ENCODE measurements at regions not wholly inside any gene's neighbourhood (a gene's known extent, or its start where the extent isn't known, plus 50 kb on each side); places are given as distances from the start of the nearest gene placed in this dataset.

DNA sequence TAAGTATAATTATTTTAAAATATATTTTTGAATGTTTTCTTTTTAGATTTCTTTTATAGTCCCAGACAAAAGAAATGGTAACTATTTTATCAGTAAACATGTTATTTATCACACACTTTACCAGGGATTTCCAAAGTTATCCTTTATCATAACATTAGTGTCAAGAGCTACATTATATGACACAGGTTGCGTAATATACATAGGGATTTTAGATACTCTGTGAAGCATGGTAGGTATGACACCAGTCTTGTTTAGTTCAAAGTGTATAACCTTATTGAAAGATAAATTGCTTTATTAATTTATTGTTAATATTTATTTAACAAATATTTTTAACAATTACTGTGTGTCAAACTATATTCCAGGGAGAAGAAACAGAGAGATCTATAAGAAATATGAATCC, 163.3 kb upstream of the PABPC4L start:
- Histone ChIP-seq H3K27ac (ENCODE audit: low read depth, low read length) (no peak overlapping the region), H3K4me2 (ENCODE audit: low read depth, low read length, poor library complexity, severe bottlenecking) (no peak overlapping the region), H2AFZ (ENCODE audit: low read depth, low read length, severe bottlenecking) (no peak overlapping the region), H3K79me2 (ENCODE audit: insufficient read depth, low read length) (no peaks in the 10 kb centered on the region), H3K27me3 (ENCODE audit: low read length) (no peaks in the 10 kb centered on the region), H3K9me3 (ENCODE audit: insufficient read depth, low read length) (no peaks in the 10 kb centered on the region), H3F3A (ENCODE audit: insufficient read depth) (no peaks in the 10 kb centered on the region), H3K9me2 (replicated peaks; ENCODE audit: insufficient read depth, low read length) (no peaks in the 10 kb centered on the region), H4K20me1 (ENCODE audit: low read depth, low read length) (no peaks in the 10 kb centered on the region), H3K36me3 (ENCODE audit: low read length) (no peaks in the 10 kb centered on the region), H3K9ac (ENCODE audit: low read length) (no peak overlapping the region), H3K4me3 (ENCODE audit: insufficient read depth, low read length, poor library complexity, severe bottlenecking) (no peak overlapping the region)
- no peak for TF ChIP-seq EZH2phosphoT487 (conservative IDR thresholded peaks at IDR 0.05; ENCODE audit: low read length)
- TF ChIP-seq, protein P1, sequence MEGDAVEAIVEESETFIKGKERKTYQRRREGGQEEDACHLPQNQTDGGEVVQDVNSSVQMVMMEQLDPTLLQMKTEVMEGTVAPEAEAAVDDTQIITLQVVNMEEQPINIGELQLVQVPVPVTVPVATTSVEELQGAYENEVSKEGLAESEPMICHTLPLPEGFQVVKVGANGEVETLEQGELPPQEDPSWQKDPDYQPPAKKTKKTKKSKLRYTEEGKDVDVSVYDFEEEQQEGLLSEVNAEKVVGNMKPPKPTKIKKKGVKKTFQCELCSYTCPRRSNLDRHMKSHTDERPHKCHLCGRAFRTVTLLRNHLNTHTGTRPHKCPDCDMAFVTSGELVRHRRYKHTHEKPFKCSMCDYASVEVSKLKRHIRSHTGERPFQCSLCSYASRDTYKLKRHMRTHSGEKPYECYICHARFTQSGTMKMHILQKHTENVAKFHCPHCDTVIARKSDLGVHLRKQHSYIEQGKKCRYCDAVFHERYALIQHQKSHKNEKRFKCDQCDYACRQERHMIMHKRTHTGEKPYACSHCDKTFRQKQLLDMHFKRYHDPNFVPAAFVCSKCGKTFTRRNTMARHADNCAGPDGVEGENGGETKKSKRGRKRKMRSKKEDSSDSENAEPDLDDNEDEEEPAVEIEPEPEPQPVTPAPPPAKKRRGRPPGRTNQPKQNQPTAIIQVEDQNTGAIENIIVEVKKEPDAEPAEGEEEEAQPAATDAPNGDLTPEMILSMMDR (IDR thresholded peaks at IDR 0.05; ENCODE audit: insufficient read depth, low read length, poor library complexity, severe bottlenecking) = no peak

DNA sequence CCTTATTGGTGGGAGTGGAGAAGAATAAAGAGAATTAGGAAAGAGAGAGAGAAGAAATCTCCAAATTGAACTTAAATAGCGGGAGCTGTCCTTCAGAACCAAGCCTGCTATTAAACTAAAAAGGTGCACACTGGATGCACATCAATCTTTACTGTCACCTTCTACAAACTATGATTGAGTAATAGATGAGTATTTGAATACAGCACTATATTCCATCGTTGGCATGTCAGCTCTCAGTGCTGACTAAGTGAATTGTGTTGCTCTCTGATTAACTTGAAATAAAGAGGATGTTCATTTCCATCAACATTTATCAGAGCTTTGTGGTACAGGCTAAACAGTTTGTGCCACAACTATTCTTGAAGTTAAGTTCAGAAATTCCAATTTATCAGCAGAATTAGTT, 143.7 kb upstream of the PABPC4L start:
- Histone ChIP-seq H3K27me3 (ENCODE audit: low read length) (no peaks in the 10 kb centered on the region), H3K36me3 (ENCODE audit: low read length) (no peaks in the 10 kb centered on the region), H3K9ac (ENCODE audit: low read length) (no peak overlapping the region), H3K27ac (ENCODE audit: low read depth, low read length) (no peak overlapping the region), H3K9me2 (replicated peaks; ENCODE audit: insufficient read depth, low read length) (no peaks in the 10 kb centered on the region), H4K20me1 (ENCODE audit: low read depth, low read length) (no peaks in the 10 kb centered on the region), H3K4me3 (ENCODE audit: insufficient read depth, low read length, poor library complexity, severe bottlenecking) (no peak overlapping the region), H3K4me2 (ENCODE audit: low read depth, low read length, poor library complexity, severe bottlenecking) (no peak overlapping the region), H3K79me2 (ENCODE audit: insufficient read depth, low read length) (no peaks in the 10 kb centered on the region), H2AFZ (ENCODE audit: low read depth, low read length, severe bottlenecking) (no peak overlapping the region), H3K9me3 (ENCODE audit: insufficient read depth, low read length) (no peaks in the 10 kb centered on the region), H3F3A (ENCODE audit: insufficient read depth) (no peaks in the 10 kb centered on the region)
- no peak for TF ChIP-seq EZH2phosphoT487 (conservative IDR thresholded peaks at IDR 0.05; ENCODE audit: low read length)
- TF ChIP-seq, protein P1 (IDR thresholded peaks at IDR 0.05; ENCODE audit: insufficient read depth, low read length, poor library complexity, severe bottlenecking) = no peak

DNA sequence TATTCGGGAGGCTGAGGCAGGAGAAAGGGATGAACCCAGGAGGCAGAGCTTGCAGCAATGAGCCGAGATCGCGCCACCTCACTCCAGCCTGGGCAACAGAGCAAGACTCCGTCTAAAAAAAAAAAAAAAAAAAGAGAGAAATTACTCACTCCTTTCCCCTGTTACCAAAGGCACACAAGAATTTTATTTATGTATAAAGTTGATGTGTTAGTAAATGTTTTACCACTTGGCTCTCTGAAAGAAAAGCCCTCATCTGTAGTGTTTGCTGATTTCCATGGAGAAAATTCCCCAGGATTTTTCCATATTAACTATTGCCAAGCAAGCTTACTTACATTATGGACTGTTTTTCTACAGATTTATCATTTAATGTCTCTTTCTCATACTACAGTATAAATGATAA, 142.1 kb upstream of the PABPC4L start:
- H2AFZ ChIP-seq (ENCODE audit: low read depth, low read length, severe bottlenecking) = no peak overlapping the region
- H3K79me2 ChIP-seq (ENCODE audit: insufficient read depth, low read length) = no peaks in the 10 kb centered on the region
- H3K9me2 ChIP-seq (replicated peaks; ENCODE audit: insufficient read depth, low read length) = no peaks in the 10 kb centered on the region
- no peaks in the 10 kb centered on the region for H3K27me3 ChIP-seq (ENCODE audit: low read length)
- H3K36me3 ChIP-seq (ENCODE audit: low read length) = no peaks in the 10 kb centered on the region
- H3K4me2 ChIP-seq (ENCODE audit: low read depth, low read length, poor library complexity, severe bottlenecking) = no peak overlapping the region
- no peak overlapping the region for H3K9ac ChIP-seq (ENCODE audit: low read length)
- H4K20me1 ChIP-seq (ENCODE audit: low read depth, low read length) = no peaks in the 10 kb centered on the region
- H3K9me3 ChIP-seq (ENCODE audit: insufficient read depth, low read length) = no peaks in the 10 kb centered on the region
- TF ChIP-seq, protein P1 (IDR thresholded peaks at IDR 0.05; ENCODE audit: insufficient read depth, low read length, poor library complexity, severe bottlenecking) = no peak
- no peak for TF ChIP-seq EZH2phosphoT487 (conservative IDR thresholded peaks at IDR 0.05; ENCODE audit: low read length)
- H3K27ac ChIP-seq (ENCODE audit: low read depth, low read length) = no peak overlapping the region
- no peaks in the 10 kb centered on the region for H3F3A ChIP-seq (ENCODE audit: insufficient read depth)
- H3K4me3 ChIP-seq (ENCODE audit: insufficient read depth, low read length, poor library complexity, severe bottlenecking) = no peak overlapping the region

All from SU-DHL-6 (cell line).